Cardiac fibroblast (primary cell): ENCODE measurements at regions not wholly inside any gene's neighbourhood (a gene's known extent, or its start where the extent isn't known, plus 50 kb on each side); places are given as distances from the start of the nearest gene placed in this dataset.
"Not testable (repeated sequence)": the region's sequence is repeated elsewhere in the genome, so short reads cannot be mapped to it uniquely, and the experiment has no call there.

ENCODE experiments used
- DNase-seq, 2 donors: peaks; one replicate each; pipeline versions ENCODE4 v3.0.0 to v3.0.0-alpha.2; 2010; ENCODE audit warnings: low read depth in 2 of 2
- H3K4me3 ChIP-seq, 2 donors: replicated peaks in 1 of 2; 1 replicate in 1 of 2; 2 replicates in 1 of 2; pipeline ENCODE4 v1.5.1; 2011; ENCODE audit warnings: low read depth in 2 of 2, low read length in 2 of 2, mild to moderate bottlenecking in 2 of 2, moderate library complexity in 1 of 2
- TF ChIP-seq, protein P1 (sequence below): IDR thresholded peaks from one replicate; pipeline ENCODE4 v1.5.1; 2011; ENCODE audit warnings: low read depth, mild to moderate bottlenecking, low read length, inconsistent platforms

DNA sequence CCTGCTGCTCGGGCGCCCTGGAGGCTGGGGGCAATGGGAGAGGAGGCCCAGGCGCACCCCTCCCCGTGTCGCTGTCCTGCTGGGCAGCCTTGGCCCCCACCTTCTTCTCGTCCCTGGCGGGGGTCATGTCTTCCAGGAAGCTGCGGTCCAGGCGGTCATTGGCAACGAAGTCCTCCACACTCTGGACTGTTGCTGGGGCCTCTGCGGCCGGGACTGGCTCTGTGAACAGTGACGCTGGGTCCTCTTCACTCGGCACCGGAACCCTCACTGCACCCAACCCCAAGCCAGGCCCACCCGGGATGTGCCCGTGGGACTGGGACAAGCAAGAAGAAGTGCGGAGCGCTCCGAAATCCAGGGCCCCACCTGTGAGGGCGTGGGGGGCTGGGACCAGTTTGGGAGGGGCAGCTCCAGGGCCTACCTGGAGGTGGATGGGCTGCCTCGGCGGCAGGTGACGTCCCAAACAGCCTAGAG lies 308.0 kb downstream of the CCDC74A start:
- no peak for DNase-seq

DNA sequence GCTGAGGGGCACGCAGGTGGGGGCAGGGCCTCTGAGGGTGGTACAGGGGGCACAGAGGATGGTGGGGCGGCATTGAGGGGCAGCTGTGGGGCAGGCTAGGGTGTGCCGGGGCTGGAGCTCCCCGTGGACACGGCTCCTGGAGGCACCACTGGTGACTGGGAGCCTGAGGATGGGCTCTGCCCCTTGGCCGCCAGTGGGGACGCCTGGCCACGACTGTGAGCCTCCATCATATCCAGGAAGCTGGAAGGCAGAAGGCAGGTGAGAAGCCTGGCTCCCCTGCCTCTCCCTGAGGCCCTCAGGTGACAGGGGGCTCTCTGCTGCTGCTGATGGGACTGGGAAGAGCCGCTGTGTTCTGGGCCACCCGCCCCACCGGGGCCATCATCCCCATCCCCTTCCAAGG lies 308.4 kb downstream of the CCDC74A start:
- not testable (repeated sequence) for DNase-seq, H3K4me3 ChIP-seq

More for the DNA sequence above, 308.0 kb downstream of the CCDC74A start:
- TF ChIP-seq, protein P1, sequence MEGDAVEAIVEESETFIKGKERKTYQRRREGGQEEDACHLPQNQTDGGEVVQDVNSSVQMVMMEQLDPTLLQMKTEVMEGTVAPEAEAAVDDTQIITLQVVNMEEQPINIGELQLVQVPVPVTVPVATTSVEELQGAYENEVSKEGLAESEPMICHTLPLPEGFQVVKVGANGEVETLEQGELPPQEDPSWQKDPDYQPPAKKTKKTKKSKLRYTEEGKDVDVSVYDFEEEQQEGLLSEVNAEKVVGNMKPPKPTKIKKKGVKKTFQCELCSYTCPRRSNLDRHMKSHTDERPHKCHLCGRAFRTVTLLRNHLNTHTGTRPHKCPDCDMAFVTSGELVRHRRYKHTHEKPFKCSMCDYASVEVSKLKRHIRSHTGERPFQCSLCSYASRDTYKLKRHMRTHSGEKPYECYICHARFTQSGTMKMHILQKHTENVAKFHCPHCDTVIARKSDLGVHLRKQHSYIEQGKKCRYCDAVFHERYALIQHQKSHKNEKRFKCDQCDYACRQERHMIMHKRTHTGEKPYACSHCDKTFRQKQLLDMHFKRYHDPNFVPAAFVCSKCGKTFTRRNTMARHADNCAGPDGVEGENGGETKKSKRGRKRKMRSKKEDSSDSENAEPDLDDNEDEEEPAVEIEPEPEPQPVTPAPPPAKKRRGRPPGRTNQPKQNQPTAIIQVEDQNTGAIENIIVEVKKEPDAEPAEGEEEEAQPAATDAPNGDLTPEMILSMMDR = no peak
- no peak overlapping the region for H3K4me3 ChIP-seq

DNA sequence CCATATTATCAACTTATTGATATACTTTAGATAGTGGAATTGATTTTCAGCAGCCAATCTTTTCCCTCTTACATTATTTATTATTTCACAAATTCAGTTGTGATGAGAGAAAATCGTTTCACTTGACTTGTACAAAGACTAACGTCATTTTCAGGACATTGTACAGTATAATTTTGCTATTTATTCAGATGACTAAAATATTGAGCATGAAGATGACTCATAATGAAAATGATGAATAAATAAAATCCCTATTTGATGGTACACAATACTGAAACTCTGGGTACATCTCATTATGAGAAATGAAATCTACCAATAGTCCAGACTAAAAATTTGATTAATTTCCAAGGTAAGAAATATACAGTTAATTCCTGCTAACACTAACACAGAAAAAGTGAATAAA lies 316.4 kb downstream of the CCDC74A start:
- H3K4me3 ChIP-seq = not testable (repeated sequence)
- DNase-seq = peak in 1 of 2 donors; percentile 41

DNA sequence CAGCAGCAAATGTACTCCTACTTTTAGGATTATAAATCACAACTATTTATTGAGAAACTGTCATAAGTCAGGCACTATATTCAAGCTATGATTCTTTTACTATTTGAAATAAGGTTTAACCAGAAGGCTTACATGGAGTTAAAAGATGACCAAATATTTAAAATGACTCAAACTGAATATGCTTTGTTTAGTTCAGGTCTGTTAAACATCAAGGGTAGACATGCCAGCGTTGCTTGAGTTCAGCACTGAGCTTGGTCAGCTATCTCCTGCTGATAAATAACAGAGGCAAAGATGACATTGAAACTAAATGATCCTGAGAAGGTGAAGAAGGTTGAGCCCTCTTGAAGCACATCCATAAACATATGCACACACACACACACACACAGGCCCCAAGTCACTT lies 305.6 kb downstream of the ANKRD30BL start:
- H3K4me3 ChIP-seq, DNase-seq: not testable (repeated sequence)

DNA sequence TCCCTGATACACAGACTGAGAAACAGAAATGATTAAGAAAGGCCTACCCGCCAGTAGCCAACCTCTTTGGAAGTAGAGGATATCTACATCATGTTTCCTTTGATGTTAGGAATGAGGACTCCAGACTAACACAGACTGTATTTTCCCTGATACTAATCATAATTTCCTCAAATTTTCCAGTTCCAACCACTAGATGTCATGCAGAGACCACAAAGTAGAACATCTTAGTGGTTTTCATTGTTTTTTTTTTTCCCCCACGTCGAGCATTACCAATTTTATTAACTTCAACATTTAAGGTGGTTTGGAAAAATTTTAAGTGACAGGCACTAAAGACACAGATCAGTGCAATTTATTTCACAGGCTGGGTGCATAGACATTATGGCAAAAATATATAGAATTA lies 303.6 kb downstream of the ANKRD30BL start:
- peak; percentile 7 to 26 for DNase-seq
- H3K4me3 ChIP-seq = not testable (repeated sequence)
- TF ChIP-seq, protein P1 = peak; percentile 30
